GM12892 (cell line): ENCODE measurements at regions not wholly inside any gene's neighbourhood (a gene's known extent, or its start where the extent isn't known, plus 50 kb on each side); places are given as distances from the start of the nearest gene placed in this dataset.

ENCODE experiments used
- POLR2A ChIP-seq: IDR thresholded peaks from 2 replicates; pipeline ENCODE4 v1.6.1; 2011; ENCODE audit warnings: low read depth, low read length, control low read depth
- POLR2AphosphoS5 ChIP-seq: IDR thresholded peaks from 2 replicates; pipeline ENCODE4 v1.6.1; 2011; ENCODE audit warnings: low read depth, low read length, control low read depth
- TAF1 ChIP-seq: IDR thresholded peaks from 2 replicates; pipeline ENCODE4 v1.6.1; 2011; ENCODE audit warnings: low read depth, mild to moderate bottlenecking, control low read depth, low read length, borderline replicate concordance

DNA sequence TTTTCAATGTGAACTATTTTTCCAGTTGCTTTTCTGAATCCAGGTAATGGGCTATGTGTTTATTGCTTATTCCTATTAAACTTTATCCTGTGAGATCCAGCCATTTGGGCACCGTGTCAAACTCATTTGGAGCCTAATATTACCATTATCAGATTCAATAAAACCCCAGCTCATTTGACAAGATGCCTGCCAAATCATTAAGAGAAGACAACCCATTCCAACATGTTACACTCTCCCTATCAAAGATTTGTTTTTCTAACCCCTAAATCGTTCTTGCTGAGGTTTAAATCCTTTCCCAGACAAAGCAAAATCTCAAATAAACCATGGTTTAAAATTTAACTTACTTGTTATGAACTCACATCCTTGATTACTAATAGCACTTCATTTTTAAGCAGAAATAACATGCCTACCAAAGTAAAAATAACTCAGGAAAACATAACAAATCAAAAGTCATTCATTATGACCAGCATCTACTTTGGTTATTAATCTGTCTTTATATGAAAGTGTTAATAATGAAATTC lies 130.0 kb upstream of the TCF21 start:
- no peak for TF ChIP-seq POLR2A
- TF ChIP-seq POLR2AphosphoS5, result no peak
- no peak for TF ChIP-seq TAF1
